HL-60 (cell line): ENCODE measurements at regions not wholly inside any gene's neighbourhood (a gene's known extent, or its start where the extent isn't known, plus 50 kb on each side); places are given as distances from the start of the nearest gene placed in this dataset.

Experiments
- DNase-seq, 2 experiments: peaks; one replicate each; pipeline ENCODE4 v3.0.0-alpha.2; 2010 to 2020; ENCODE audit warnings: low read depth in 1 of 2, low spot score in 1 of 2
- H3K27ac ChIP-seq: fragments of 250-450 bp; sonication (Bioruptor Pico); replicated peaks from 2 replicates; pipeline ENCODE4 v1.5.1; 2020; ENCODE audit warnings: mild to moderate bottlenecking, moderate library complexity
- H3K27me3 ChIP-seq: fragments of 250-450 bp; sonication (Bioruptor Pico); 2 replicates; pipeline ENCODE4 v1.5.1; 2021; ENCODE audit warnings: mild to moderate bottlenecking, moderate library complexity; ENCODE audit not compliant: insufficient read depth, poor library complexity, severe bottlenecking
- H3K4me3 ChIP-seq: replicated peaks from 2 replicates; pipeline ENCODE4 v1.5.1; 2011; ENCODE audit warnings: mild to moderate bottlenecking, control low read depth, low read length; ENCODE audit not compliant: insufficient read depth
- CTCF ChIP-seq: IDR thresholded peaks from one replicate; pipeline ENCODE4 v1.5.1; 2011; ENCODE audit warnings: low read length, control low read depth, inconsistent platforms; ENCODE audit not compliant: insufficient read depth
- GABPA ChIP-seq: IDR thresholded peaks from 2 replicates; pipeline ENCODE4 v1.6.1; 2012; ENCODE audit warnings: low read depth
- POLR2AphosphoS5 ChIP-seq: IDR thresholded peaks from 2 replicates; pipeline ENCODE4 v1.6.1; 2012; ENCODE audit warnings: low read depth
- REST ChIP-seq: IDR thresholded peaks from 2 replicates; pipeline ENCODE4 v1.6.1; 2012; ENCODE audit warnings: low read depth; ENCODE audit not compliant: insufficient replicate concordance
- SPI1 ChIP-seq: IDR thresholded peaks from 2 replicates; pipeline ENCODE4 v1.6.1; 2012; ENCODE audit warnings: low read depth, mild to moderate bottlenecking, borderline replicate concordance

- DNase-seq, result no peak
- Histone ChIP-seq H3K4me3 (no peak overlapping the region), H3K27me3 (no peaks in the 10 kb centered on the region), H3K27ac (no peak overlapping the region)
- TF ChIP-seq POLR2AphosphoS5 (no peak), REST (no peak), SPI1 (no peak), CTCF (no peak), GABPA (no peak)
Measured at GRCh38 chr4:13940921-13941320, 313.4 kb upstream of the BOD1L1 start.

- Histone ChIP-seq H3K27me3 (no peaks in the 10 kb centered on the region), H3K4me3 (no peak overlapping the region), H3K27ac (no peak overlapping the region)
- DNase-seq, result no peak
- no peak for TF ChIP-seq POLR2AphosphoS5
- no peak for TF ChIP-seq CTCF
- no peak for TF ChIP-seq REST
- no peak for TF ChIP-seq SPI1
Measured at GRCh38 chr4:13942977-13943376, 315.5 kb upstream of the BOD1L1 start.

GRCh38 chr4:13944095-13944511 is 316.6 kb upstream of the BOD1L1 start:
- Histone ChIP-seq H3K4me3 (no peak overlapping the region), H3K27me3 (no peaks in the 10 kb centered on the region), H3K27ac (no peak overlapping the region)
- TF ChIP-seq GABPA (no peak), POLR2AphosphoS5 (no peak), CTCF (no peak), REST (no peak)
- DNase-seq, result no peak
